KG1 (cell line): ENCODE measurements at regions not wholly inside any gene's neighbourhood (a gene's known extent, or its start where the extent isn't known, plus 50 kb on each side); places are given as distances from the start of the nearest gene placed in this dataset.
"Not testable (repeated sequence)": the region's sequence is repeated elsewhere in the genome, so short reads cannot be mapped to it uniquely, and the experiment has no call there.

ENCODE experiments used
- DNase-seq: peaks from one replicate; lab custom pipeline; 2025; lab: John Stamatoyannopoulos, UW

DNA sequence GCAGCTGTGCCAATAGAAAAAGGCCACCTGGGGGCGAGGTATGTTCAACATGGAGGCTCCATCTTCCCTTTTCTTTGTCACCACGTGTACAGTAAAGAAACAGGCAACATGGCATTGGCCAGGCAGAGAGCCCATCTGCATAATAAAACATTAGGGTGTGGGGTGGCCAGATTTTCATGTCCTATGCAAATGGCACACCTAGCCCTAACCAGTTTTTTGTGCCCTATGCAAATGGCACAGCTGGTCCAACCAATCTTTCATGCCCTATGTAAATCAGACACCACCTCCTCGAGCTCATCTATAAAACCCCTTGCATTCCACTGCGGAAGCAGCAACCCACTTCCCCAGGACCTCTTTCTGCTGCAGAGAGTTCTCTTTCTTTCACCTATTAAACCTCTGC is 149.1 kb upstream of the RGS6 start:
- DNase-seq = no peak

DNA sequence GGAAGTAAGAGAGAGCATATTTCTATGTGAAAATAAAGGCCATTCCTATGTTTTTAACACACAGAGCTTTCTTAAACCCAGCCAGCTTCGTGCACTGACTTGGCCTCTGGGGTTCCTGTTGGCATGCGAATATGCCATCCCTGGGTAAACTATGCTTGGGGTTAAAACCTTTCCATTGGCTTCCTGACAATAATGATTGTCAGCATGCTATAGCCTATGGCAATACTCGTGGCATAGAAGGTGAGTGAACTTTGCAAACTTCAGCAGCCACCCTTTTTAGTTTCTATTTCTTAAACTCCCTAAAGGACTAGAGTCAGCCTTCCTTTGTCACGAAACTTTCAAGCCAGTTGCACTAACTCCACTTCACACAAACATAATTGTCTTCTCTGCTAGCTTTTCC is 148.4 kb upstream of the RGS6 start:
- no peak for DNase-seq

DNA sequence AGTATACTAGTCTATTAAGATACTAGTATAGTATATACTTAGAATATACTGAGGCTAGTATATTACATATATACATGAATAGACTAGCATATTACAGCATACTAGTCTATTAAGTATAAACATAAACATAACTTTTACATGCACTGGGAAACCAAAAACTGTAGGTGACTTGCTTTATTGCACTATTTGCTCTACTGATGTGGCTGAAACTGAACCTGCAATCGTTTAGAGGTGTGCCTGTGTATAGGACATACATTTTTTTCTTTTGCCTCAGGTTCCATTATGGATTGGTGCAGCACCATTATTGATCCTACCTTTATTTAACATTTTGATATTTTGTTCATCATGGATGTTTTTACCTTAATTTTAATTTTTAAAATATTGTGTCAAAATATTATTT is 143.2 kb upstream of the RGS6 start:
- DNase-seq = no peak

DNA sequence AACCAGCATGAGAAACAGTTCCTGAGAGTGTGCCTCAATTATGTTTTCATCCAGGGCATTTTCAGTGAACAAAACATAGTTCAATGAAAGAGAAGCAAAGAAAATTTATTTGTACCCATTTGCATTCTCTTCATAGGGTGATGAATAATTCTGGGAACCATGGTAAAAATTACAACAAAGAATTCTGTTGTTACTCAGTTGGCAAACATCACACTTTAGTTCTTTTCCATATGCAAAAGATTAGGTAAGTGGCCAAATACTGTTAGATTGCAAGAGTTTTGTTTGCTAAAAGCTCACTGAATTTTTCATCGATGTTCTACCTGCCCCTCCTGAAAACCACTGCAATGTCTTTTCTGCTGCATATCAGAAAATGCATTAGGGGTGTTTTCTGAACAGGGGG is 132.4 kb upstream of the RGS6 start:
- no peak for DNase-seq

DNA sequence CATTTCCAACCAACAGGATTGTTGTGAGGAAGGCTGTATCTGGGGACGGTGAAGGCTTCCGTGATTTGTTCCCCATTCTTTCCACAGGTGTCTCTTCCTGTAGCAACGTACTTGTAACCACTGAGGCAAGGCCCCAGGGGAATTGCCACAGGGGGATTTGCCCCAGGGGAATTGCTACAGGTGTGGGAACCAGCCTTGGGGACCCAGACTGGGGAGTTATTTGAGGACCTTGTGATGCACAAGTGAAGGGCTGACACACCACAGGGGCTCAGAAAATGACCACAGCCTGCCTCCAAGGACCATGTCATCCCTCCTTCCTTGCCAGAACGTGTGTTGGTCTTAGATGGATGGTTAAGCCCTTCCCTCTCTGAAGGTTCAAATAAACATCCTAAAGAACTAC is 131.4 kb upstream of the RGS6 start:
- no peak for DNase-seq

DNA sequence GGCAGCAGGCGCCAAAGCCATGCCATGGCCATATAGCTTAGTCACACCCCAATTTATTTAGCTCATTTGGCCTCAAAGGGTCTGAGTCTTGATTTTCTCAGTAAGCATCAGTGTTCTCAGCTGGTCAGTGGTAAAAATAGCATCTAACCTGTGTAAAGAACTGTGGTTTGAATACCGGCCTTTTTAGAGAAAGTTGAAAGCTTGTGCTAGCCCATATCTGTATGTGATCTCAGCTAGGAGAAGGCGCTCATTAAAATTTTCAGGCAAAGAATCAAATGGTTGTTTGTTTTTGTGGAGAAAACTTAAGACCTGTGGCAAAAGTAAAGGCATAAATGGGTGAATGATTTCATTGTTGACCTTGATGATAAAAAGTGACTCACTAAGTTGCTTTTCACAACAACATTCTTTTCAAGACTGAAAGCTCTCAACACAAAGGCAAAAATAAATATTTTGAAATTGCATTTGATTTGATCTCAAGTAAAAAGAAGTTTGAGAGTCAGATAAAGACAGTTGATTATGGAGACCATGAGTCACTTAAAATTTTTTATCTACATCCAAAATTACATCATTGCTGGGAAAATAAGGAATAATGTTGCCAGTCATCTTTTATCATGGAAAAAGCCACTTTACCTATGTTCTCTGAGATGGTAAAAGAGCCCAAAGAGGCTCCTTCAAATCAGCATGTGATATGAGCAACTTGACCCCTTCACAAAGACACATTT is 128.5 kb upstream of the RGS6 start:
- DNase-seq = no peak

DNA sequence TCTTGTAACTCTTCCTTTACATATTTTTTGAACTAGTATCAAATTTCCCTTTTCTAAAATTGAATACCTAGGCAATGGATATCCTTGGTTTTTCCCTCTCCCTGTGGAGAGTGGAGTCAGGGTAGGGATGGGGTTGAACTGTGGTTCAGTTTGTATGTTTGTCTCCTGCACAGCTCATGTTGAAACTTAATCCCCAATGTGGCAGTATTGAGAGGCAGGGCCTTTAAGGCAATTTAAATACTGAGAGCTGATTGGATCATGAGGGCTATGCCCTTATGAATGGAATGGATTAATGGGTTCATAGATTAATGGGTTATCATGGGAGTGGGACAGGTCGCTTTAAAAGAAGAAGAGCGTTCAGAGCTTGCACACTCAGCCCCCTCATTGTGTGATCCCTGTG is 127.2 kb upstream of the RGS6 start:
- no peak for DNase-seq

DNA sequence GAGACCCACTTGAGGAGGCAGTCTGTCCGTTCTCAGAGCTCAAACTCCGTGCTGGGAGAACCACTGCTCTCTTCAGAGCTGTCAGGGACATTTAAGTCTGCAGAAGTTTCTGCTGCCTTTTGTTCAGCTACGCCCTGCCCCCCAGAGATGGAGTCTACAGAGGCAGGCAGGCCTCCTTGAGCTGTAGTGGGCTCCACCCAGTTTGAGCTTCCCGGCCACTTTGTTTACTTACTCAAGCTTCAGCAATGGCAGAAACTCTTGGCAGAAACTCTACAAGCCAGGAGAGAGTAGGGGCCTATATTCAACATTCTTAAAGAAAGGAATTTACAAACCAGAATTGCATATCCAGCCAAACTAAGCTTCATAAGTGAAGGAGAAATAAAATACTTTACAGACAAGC is 125.2 kb upstream of the RGS6 start:
- DNase-seq = not testable (repeated sequence)

DNA sequence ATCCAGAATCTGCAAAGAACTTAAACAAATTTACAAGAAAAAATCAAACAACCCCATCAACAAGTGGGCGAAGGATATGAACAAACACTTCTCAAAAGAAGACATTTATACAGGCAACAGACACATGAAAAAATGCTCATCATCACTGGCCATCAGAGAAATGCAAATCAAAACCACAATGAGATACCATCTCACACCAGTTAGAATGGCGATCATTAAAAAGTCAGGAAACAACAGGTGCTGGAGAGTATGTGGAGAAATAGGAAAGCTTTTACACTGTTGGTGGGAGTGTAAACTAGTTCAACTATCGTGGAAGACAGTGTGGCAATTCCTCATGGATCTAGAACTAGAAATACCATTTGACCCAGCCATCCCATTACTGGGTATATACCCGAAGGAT is 121.4 kb upstream of the RGS6 start:
- DNase-seq = not testable (repeated sequence)

DNA sequence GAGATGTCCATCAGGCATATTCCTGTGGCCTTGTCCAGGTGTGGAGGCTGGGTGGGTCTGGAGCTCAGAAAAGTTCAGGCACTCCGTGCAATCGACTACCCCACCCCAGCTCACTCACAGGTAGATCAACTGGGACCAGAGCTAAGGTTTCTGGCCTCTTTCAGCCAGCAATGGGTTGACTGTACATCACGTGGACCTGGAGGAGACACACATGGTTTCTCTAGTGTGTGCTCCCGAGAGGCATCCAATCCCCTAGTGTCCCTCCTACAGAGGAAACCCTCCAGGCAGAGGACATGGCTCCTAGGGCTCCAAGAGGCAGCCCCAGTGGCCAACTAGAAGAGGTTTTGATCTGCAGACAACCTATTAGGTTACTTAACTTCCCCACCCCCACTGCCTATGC is 119.5 kb upstream of the RGS6 start:
- no peak for DNase-seq

DNA sequence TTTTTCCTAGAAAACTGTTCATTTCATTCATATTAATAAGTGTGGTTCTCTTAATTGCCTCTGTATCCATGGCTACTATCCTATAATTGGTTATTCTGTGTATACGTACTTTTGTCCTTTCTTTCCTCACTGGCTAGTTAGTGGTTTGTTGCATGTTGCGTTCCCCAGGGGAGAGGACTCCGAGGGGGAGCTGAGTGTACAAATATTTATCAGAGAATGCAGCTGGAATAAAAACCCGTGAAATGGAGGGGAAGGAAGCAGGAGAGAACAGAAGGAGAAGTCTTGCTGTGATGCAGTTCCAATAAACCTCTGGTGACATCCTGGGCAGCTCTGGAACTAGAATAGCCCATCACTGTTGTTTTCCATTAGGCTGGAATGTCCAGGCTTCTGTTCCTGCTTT is 117.1 kb upstream of the RGS6 start:
- no peak for DNase-seq

DNA sequence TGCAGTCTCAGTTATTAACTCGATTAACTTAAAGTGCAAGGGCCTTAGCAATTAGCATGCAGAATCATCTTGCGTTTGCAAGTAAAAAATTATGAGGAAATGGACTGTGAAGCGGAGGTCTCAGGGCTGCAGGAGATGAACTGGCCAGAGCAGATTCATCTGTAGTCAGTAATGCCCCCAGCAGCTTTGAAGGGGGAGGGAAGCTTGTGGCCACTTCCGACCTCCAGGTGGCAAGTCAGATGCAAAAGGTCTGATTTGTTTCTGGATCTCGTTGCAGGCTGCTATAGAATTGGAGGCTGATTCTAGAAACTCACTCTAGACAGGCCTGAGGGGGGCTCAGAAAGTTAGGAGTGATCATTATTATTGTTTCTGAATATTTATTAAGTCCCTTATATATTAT is 107.4 kb upstream of the RGS6 start:
- DNase-seq = no peak

DNA sequence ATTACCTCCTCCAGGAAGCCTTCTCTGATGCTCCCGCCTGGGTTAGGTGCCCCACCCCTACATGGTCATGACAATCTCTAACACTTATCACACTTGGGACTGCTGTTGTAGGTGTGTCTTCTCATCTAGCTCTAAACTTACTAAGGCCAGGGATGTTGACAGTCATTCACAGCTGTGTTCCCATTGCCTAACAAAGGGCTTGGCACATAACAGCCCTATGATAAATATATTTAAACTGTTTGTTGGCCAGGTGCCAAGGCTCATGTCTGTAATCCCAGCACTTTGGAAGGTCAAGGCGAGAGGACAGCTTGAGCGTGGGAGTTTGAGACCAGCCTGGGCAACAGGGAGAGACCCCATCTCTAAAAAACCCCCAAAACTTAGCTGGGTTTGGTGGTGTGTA is 98.8 kb upstream of the RGS6 start:
- no peak for DNase-seq

DNA sequence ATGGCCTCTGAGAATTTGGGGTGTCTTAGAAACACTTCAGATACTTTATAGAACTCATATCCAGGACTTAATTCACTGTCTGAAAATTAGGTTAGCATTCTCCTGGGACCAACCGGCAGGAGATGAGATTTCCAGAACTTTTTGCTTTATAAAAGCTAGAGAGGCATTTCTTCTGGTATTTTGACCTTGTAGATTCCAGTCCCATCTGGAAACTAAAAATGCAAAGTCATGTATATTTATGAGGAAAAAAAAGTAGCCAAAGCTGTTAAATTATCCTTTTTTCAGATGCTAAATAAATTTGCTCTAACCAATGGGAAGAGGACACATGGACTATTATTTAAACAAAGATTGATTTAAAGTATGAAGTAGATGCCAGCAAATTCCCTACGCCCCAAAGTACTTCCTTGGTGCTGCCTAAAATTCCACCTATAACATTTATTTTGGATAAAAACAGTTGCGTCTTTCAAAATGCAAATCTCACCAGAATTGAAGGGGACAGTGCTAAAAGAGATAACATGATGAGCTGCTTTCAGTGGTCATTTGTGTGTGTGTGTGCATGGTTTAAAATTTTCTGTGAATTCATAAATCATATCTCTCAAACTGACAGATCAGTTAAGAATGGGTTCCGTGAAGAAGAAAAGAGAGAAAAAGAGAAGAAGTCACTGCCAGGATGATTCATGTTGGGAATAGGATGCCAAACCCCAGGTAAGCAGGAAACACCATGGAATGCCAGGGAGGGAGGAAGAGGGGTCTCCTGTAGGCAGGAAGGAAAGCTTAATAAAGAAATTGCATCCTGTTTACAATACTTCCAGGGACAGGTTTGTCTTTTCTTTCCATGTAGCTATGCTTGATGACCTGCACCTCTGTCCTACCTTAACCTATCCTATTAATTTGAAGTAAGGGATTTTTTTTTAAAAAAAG is 97.7 kb upstream of the RGS6 start:
- no peak for DNase-seq

DNA sequence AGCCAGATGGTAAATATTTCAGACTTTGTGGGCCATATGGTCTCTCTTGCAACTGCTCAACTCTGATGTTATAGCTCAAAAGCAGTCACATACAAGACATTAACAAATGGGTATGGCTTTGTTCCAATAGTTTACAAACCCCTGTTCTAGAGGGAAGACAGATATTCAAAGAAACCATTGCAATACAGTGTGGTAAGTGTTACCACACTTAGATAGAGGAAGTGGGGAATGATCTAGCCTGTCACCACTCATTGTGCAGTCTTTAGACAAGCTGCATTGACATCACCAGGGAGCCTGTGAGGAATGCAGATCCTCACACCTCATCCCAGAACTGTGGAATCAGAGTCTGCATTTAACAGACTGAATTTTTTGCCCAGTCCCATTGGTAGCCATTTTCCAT is 80.0 kb upstream of the RGS6 start:
- DNase-seq = peak; percentile 6

DNA sequence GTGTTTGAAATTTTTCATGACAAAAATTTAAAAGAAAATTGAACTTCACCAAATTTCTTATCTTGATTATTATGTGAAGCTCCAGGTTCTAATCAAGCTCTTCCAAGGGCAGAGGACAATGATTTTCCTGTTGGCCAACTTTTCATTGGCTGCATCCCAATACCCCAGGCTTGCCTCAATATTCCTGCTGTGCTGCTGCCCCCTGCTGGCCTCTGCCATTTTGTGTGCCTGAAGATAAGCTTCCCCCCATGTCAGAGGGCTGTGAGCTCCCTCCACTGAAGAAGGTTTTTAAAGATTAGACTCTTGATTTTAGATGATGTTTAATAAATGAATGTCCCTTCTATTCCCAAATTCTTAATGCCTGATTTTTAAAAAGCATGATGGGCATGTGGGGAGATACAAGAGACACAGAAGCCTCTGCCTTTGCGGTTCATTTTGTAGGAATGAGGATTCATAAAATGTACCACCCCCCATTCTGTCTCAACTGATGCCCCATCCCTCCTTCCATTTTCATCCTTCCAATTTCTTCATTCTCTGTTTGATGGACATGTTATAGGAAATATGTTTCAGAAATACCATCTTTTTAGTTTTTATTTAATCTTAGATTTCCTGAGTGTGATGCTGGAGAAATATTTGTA is 76.7 kb upstream of the RGS6 start:
- DNase-seq = peak; percentile 21

DNA sequence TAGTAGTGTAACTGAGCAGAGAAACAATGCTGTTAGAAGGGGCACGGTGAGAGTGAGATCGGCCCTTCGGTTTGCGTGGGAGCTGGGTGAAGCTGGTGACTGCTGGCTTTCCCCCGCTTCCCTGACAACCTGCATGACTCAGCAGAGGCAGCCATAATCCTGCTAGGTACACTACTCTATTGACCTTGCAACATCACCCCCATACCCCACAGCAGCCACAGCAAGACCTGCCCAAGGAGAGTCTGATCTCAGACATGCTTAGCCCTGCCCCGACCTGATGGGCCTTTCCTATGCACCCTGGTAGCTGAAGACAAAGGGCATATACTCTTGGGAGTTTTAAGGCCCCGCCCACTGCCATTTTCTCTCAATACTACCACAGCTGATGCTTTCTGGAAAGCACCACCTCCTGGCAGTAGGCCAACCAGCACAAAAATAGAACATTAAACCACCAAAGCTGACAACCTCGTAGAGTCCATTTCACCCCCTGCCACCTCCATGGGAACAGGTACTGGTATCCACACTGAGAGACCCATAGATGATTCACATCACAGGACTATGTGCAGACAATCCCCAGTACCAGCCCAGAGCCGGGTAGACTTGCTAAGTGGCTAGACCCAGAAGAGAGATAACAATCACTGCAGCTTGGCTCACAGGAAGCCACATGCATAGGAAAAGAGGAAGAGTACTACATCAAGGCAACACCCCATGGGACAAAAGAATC is 75.9 kb upstream of the RGS6 start:
- DNase-seq = peak; percentile 54

DNA sequence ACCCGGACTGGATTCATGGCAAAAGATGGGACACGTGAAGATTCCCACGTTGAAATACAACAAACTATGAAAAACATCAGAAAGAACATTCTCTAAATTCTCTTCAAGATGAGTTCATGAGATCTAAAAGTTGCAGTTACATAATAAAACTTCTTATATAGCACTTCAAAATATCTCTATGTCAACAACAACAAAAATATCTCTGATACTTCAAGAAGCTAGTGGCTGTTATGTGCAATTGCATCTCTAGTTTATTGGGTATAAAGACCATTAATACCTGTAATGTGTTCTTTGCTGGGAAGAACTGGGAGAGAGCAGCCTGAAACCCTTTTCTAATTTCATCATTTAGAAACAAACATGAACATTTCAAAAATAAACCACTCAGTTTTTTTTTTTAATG is 69.2 kb upstream of the RGS6 start:
- DNase-seq = no peak

DNA sequence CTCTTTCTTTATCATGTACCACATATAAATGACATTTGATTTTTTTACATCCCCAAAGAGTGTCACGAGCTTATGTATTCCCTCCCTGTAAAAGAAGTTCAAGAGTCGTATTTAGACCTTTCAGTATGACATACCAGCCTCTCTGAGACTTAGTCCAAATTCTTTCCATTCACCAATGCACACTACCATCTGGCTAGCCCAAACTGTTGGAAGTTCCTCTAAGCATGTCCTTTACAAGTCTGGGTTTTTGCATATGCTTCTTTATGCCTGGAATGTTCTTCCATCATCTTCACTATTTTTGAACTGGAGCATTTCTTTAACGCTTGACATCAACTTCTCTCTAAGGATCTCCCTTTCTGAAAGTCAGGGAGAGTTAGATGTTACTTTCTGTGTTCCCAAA is 68.5 kb upstream of the RGS6 start:
- DNase-seq = no peak
